ENCODE measurements at regions not wholly inside any gene's neighbourhood (a gene's known extent, or its start where the extent isn't known, plus 50 kb on each side); places are given as distances from the start of the nearest gene placed in this dataset.
"Not testable (repeated sequence)": the region's sequence is repeated elsewhere in the genome, so short reads cannot be mapped to it uniquely, and the experiment has no call there.

DNA sequence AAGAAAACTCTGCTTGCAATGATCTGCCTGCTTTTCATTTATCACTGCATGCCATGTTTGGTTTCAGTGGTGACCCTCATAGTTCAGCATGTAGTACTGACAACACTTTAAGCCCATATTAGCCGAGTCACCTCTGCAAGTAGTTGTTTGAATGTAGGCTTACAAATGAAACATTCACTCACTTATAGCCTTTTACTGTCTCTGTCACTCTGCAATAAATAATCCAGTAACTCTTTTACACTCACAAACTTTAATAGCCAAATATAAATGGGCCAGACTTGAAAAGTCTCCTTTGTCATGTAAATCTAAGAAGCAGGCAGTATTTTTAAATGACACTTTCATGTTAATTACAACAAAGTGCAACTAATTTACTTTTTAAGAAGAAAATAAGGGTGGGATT is 1460.0 kb upstream of the ADGRB3 start:
- ATAC-seq = no peak

DNA sequence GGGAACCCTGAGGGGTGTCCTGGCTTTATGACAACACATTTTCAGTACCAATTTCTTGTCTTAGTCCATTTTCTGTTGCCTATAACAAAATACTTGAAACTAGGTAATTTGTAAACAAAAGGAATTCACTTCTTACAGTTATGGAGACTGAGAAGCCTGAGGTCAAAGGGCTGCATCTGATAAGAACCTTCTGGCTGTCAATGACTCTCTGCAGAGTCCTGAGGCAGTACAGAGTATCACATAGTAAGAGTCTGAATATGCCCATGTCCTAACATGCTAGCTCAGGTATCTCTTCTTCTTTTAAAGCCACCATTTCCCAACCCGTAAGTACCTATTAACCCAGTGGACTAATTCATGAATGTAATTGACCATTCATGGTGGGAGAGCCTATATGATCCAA is 1458.6 kb upstream of the EYS start:
- ATAC-seq = no peak

DNA sequence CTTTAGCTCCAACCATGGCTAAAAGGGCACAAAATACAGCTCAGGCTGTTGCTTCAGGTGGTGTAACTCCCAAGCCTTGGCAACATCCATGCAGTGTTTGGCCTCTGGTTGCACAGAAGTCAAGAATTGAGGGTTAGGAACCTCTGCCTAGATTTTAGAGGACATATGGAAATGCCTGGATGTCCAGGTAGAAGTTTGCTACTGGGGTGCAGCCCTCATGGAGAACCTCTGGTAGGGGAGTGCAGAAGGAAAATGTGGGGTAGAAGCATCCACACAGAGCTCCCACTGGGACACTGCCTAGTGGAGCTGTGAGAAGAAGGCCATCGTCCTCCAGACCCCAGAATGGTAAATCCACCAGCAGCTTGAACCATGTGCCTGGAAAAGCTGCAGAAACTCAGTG is 1453.8 kb upstream of the EYS start:
- ATAC-seq = no peak

DNA sequence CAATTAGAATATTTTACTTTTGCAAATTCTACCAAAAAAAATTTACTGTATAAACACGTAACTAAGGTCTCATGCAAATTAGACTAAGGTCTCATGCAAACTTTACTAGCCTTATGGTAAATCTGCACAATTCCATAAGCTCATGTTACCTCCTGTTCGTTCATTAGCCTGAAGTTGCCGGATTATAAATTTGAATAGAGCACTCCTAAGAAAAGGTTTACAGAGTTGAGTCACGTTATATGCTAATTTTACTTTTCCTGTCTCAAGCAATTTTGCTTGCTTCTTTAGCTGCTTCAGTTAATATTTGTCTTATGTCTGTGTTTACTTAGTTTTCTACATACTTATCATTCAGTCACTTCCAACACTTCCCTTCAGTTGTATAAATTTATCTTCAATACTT is 1434.0 kb upstream of the EYS start:
- no peak for ATAC-seq

DNA sequence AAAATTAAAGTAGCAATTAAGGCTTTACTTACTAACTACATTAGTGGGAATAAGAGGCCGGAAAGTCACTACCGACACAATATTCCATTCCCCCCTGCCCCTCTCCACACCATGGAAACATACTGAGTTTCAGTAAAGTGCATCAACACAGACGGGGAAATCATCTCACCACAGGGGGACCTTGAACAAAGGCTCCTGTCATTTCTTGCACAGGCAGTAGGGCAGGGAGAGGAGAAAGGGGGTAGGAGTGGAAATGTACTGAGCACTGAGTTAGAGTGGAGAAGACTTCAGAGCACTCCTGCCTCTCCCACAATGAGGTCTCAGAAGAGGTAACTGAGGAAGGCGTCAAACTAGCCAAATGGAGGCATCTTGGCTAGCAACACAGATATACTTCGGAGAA is 1426.9 kb upstream of the EYS start:
- no peak for ATAC-seq

DNA sequence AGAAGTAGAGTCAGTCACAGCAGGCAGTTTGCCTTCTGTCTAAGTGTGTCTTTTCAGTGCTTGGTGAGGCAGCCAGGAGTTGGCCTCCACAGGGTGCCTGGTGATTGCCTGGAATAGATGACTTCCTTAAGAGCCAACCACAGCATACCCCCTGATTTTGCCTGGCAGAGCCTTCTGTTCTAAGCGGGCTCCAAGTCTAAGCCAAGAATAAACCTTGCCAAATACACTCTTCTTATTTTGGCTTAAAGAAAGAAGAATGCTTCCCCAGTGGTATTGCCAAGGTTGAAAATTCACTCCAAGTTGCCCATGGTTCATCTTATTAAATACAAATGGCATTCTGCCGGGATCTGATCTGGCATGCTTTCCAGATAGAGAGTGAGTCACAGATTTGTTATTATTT is 1424.8 kb upstream of the EYS start:
- no peak for ATAC-seq

DNA sequence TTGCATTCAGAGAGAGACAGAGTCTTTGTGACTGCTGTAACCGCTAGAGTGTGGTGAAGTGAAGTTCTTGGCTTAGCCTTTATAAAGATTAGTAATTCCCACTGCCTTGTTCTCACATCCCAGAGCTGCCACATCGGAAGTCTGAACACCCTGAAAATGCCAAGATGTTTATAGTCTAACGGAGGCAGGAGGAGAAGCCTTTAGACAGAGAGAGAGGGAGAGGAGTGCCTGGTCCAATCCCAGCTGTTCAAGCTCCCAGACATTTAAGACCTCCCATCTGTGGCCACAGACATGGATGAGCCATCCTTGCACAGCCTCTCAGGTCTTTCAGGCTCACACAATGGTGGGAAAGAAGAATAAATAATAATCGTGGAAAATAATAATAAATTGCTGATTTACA is 1422.8 kb upstream of the EYS start:
- ATAC-seq = no peak

DNA sequence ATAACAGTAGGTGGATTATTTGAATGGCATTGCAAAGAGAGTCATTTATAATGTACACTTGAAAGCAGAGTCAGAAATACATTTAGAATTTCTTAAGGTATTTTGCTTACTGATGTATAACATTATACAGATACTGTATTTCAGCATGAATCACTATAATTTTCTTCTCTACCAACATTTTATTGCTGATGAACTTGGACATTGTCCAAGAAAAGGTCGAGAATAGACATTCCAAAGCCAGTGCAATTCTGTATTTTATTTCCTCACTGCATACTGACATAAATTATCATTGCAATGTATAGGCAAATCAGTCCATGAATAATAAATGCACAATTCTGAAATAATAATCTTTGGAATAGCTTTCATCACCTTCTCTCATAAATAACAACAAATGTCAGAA is 1420.0 kb upstream of the EYS start:
- ATAC-seq = no peak

DNA sequence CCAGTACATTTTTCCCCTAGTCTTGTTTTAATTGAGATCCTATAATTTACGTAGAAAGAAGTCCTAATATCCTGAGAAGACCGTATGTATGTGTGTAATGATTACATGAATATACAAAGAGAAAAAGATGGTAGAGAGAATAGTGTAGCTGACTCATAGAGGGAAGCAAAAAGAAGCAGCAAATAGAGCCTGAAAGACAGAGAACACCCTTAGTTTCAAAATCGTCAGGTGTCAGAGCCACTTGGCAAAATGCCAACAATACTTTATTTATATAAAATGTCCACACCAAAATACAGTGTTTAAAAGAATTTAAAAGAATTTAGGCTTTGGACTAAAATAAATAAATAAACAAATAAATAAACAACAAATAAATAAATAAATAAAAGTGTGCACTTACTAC is 1414.1 kb upstream of the EYS start:
- no peak for ATAC-seq

DNA sequence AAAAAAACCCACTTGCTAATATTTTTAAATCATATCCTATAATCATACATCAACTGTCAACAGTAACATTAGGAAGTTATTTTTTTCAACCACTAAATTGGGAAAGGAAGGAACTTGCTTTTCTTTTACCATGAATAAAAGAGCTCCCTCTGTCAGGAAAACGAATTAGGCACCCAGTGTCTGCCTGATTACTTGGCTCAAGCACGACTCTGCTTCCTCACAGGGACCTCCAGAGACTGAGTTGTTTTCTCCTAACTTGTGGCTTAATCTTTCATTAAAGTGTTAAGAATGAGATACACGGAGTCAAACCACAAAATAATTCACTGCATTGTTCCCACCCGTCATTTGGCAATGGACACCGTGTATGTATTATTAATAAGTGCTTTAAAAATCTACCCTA is 1405.1 kb upstream of the EYS start:
- ATAC-seq = no peak

DNA sequence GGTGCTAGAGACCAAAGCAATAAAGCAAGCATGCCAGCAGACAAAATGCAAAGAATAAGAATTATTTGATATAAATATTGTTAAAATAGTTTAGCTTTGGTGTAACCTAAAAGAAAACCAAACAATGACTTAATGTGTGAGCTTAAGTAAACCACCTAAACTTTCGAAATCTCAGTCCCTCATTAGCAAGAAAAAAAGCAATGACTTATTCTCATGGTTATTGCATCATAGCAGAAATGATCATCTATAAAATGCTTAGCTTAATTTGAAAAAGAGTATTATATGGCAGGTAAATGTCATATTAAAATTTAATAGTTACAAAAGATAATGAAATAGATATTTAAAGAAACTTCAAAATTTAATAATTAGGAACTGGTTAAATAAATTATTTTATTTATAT is 1395.7 kb upstream of the EYS start:
- no peak for ATAC-seq

DNA sequence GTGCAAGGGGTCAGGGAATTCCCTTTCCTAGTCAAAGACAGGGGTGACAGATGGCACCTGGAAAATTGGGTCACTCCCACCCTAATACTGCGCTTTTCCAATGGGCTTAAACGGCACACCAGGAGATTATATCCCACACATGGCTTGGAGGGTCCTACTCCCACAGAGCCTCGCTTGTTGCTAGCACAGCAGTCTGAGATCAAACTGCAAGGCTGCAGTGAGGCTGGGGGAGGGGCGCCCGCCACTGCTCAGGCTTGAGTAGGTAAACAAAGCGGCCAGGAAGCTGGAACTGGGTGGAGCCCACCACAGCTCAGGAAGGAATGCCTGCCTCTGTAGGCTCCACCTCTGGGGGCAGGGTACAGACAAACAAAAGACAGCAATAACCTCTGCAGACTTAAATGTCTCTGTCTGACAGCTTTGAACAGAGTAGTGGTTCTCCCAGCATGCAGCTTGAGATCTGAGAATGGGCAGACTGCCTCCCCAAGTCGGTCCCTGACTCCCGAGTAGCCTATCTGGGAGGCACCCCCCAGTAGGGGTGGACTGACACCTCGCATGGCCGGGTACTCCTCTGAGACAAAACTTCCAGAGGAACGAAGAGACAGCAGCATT is 1388.7 kb upstream of the EYS start:
- not testable (repeated sequence) for ATAC-seq

DNA sequence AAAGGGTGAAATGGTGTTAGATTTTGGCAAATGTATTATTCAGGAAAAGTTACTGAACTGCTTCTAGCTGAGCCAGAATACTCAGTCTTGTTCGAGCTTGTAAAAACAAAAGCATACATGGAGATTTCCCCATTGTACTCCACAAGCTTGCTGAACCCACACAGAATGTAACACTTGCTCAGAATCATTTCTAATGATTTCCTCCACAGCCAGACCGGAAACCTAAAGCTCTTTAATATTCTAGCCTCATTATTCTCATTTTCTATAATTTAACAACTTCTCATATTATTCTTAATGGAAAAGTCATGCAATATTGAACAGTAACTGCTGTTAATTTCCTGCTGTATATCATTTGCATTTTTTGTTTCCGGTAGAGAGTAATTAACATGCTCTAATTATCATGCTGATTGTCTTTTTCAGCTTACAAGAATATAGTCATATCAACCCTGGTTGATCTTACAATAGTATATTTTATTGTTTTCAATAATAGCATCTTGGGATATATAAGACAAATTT is 1387.5 kb upstream of the EYS start:
- ATAC-seq = no peak

DNA sequence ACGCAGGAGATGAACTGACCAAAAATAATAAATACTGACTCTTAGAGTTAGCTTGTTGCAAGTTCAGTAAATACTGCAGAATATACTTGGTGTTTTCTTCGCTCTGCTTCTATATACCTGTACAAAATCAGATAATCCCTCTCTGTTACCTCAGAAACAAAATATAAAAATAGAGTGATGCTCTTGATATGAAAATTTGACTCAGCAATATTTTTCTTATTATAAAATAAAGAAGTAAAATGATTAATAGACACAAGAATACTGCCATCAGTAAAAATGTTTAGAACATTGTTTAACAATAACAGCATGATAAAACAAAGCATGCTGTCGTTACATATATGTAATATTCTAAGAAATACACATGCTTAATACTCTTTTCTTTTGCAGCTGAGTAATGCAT is 1366.9 kb upstream of the EYS start:
- ATAC-seq = no peak

DNA sequence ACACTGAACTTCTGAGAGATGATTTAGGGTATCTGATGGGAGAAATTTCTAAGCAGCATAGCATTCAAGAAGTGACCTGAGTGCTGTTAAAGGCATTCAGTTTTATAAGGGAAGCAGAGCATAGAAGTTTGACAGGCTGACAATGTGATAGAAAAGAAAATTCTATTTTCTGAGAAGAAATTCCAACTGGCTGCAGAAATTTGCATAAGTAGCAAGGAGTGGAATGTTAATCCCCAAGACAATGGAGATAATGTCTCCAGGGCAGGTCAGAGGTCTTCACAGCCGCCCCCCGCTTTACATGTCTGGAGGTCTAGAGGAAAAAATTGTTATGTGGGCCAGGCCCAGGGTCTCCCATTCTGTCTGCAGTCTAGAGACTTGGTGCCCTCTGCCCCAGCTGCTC is 1361.8 kb upstream of the EYS start:
- no peak for ATAC-seq

DNA sequence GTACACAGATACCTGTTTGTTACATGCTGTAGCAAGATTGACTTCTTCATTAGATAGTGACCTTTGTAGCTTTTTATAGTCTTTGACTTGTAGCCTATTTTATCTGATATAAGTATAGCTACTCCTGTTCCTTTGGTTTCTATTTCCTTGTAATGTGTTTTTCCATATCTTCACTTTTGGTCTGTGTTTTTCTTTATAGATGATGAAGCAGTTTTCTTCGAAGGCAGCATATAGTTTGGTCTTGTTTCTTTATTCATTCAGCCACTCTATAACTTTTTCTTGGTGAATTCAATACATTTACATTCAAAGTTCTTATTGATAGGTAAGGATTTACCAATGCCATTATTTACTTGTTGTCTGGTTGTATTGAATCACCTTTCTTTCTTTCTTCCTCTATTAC is 1357.3 kb upstream of the EYS start:
- ATAC-seq = no peak

DNA sequence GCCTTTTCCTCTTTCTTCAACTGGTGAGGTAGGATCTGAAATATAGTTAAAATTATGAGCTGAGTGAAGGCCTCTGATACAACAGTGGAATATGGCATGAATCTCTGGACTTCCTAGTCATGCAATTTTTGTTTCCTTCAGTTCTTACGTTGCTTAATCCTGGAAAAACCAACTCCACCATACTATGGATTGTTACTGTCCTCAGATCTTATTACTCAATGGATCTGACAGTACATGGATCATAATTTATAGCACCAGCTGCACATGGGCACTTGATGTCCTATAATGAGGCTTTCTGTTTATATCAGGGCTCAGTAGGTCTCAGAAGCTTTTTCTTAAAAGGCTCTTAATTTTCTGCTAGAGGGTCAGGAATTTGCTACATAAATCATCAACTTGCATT is 1341.0 kb upstream of the EYS start:
- ATAC-seq = no peak

DNA sequence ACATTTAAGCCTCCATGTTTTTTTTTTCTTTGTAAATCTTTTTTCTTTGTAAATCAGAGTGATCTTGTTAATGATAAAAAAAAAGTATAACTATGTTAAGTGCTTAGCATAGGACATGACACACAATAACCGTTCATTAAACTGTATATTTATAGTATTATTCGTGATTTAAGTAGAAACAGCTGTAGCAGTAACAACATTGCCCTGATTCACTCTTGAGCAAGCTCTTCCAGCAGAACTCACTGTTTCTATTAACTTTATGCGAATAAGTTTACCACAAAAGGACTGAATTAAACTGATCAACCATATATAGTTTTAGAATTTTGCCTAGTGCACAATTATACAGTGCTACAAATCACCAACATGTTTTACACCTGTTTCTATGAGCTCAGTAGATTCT is 1338.0 kb upstream of the EYS start:
- ATAC-seq = no peak

DNA sequence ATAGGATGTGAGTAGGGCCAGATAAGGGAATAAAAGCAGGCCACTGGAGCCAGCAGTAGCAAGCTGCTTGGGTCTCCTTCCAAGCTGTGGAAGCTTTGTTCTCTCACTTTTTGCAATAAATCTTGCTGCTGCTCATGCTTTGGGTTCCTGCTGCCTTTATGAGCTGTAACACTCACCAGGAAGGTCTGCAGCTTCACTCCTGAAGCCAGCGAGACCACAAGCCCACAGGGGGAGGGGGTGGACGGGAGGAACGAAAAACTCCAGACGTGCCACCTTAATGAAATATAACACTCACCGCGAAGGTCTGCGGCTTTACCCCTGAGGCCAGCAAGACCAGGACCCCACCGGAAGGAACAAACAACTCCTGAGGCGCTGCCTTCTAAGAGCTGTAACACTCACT is 1324.4 kb upstream of the EYS start:
- no peak for ATAC-seq

DNA sequence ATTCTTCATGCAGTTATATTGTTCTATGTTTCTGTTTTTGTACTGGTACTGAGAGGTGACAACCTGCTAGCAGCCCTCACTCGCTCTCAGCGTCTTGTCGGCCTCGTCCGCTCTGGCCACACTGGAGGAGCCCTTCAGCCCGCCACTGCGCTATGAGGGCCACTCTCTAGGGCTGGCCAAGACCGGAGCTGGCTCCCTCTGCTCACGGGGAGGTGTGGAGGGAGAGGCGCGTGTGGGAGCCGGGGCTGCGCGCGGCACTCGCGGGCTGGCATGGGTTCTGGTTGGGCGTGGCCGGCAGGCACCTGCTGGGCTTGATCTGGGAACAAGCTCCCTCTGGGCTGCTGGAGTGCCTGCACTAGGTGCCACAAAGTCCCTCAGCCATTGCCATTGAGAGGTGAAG is 1323.8 kb upstream of the EYS start:
- ATAC-seq = no peak

DNA sequence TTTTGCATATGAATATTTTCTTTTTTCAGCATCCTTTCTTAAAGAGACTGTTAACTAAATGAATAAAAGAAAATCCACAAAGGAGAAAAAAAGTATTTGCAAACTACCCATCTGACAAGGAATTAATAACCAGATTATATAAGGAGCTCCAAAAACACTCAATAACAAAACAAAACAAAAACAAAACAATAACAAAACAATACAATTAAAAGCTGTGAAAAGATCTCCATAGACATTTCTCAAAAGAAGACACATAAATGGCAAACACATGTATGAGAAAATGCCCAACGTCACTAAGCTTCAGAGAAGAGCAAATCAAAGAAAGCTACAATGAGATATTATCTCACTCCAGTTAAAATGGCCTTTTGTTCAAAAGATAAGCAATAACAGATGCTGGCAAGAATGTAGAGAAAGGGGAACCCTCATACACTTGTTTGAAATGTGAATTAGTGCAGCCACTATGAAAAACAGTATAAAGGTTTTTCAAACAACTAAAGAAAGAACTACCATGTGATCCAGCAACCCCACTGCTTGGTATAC is 1310.0 kb upstream of the EYS start:
- no peak for ATAC-seq

DNA sequence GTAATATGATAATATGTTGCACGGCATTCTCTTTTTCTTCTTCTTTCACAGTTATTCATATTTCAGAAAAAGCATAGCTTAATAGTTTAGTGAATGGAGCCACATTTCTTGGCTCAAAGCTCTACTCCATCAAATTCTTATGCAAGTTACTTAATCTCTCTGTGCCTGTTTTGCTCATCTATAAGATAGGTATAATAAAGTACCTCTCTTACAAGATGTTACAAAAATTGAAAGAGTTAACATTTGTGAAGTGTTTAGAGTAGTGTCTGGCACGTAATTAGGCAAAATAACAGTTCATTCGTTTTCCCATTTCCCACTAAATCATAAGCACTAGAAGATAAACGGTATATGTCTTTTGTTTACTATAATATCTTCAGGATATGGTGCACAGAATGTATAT is 1304.4 kb upstream of the EYS start:
- no peak for ATAC-seq

DNA sequence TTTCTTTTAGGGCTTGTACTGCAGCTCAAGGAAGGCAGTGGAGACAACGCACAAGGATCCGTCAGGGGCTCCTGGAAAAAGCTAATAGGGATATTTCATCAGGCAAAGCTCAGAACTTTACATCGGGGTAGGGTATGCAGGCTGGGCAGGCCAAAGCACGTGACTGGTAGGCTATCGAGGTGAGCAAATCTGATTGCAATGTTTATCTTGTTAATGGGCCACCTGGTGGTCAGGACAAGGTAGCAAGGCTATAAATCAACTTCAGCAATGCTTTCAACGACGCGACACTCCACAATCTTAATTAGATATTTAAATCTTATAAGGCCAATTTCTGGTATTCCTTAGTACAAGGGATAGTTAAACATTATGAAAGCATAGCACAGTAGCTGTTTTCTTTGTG is 1302.8 kb upstream of the EYS start:
- ATAC-seq = no peak

DNA sequence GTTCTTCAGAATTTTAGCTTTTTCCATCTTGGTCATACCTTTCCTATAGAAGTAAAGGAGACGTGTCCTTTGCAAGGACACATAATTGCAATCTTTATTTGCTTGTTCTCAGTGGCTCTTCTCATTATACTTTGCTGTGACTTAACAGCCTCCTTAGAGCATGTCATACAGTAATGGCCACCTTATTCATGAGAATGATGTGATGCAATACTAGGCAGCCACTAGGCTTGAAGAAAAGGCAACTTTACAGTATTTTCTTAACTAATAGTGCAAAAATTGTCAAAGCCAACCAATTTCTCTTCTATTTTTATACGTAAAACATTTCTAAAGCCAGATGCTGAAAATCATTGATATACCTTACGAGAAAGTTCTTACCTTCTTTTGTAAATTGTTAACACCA is 1296.8 kb upstream of the EYS start:
- ATAC-seq = no peak

DNA sequence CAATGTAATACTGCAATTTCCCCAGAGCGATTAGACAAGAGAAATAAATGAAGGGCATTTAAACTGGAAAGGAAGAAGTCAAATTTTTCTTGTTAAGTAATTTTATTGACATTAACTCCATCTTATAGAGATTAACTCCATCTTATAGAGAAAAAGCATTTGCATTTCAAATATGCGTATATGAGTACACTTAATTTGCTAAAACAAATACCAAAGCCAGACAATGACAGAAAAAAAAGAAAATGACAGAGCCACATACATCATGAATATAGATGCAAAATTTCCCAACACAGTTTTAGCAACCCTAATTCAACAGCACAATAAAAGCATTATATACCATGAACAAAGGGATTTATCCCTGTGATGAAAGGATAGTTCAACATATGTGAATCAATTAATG is 1293.1 kb upstream of the EYS start:
- ATAC-seq = no peak

Measured in activated CD4-positive, CD25-positive, alpha-beta regulatory T cell treated with anti-CD3 and anti-CD28 coated beads, Interleukin-2, amount 50 U/mL, for 24 hours (primary cell).